ENCODE measurements at regions not wholly inside any gene's neighbourhood (a gene's known extent, or its start where the extent isn't known, plus 50 kb on each side); places are given as distances from the start of the nearest gene placed in this dataset.

DNA sequence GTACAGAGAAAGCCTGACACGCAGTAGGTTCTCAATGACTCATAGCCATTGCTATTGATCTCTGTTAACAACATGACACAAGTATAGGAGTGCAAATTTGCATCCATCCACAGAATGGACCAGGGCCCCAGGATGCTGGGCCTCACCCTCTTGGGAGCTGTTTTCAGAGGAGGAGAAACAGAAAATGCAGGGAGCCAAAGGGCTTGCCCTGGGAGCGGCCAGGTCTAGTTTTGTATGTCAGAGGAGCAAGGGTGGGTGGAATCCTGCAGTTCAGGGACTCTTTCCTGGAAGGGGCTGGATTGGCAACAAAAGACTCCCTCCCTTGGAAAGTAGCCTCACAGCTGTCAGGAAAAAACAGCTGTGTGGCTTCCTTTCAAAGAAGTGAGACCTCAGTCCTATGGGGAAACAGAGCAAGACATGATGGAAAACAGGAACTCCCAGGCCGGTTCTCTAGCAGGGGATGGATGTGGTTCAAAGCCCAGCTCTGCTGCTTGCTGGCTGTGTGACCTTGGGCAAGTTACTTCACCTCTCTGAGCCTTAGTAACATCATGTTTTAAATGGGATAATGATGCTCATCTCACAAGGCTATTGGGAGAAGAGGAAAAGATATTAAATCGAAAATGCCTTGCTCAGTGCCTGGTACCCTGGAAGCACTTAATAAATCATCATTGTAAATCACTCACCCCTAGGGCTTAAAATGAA is 50.5 kb upstream of the SH3PXD2B start:
- DNase-seq (ENCODE audit: extremely low spot score) = no peak
- CTCF ChIA-PET = no interaction called here
- POLR2A ChIA-PET = no interaction called here
- TF ChIP-seq, protein P1, sequence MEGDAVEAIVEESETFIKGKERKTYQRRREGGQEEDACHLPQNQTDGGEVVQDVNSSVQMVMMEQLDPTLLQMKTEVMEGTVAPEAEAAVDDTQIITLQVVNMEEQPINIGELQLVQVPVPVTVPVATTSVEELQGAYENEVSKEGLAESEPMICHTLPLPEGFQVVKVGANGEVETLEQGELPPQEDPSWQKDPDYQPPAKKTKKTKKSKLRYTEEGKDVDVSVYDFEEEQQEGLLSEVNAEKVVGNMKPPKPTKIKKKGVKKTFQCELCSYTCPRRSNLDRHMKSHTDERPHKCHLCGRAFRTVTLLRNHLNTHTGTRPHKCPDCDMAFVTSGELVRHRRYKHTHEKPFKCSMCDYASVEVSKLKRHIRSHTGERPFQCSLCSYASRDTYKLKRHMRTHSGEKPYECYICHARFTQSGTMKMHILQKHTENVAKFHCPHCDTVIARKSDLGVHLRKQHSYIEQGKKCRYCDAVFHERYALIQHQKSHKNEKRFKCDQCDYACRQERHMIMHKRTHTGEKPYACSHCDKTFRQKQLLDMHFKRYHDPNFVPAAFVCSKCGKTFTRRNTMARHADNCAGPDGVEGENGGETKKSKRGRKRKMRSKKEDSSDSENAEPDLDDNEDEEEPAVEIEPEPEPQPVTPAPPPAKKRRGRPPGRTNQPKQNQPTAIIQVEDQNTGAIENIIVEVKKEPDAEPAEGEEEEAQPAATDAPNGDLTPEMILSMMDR (IDR thresholded peaks at IDR 0.05; ENCODE audit: control extremely low read depth, extremely low read depth, low read depth, missing control alignments) = no peak

- POLR2A ChIA-PET = no interaction called here
- TF ChIP-seq, protein P1 (IDR thresholded peaks at IDR 0.05; ENCODE audit: control extremely low read depth, extremely low read depth, low read depth, missing control alignments) = no peak
- DNase-seq (ENCODE audit: extremely low spot score) = no peak
- CTCF ChIA-PET = no interaction called here
These were observed 49.8 kb upstream of the SH3PXD2B start for GRCh38 chr5:172503925-172504700.

Measured in GM10248 (cell line).